TTC549 (cell line): ENCODE measurements at regions not wholly inside any gene's neighbourhood (a gene's known extent, or its start where the extent isn't known, plus 50 kb on each side); places are given as distances from the start of the nearest gene placed in this dataset.
"Not testable (repeated sequence)": the region's sequence is repeated elsewhere in the genome, so short reads cannot be mapped to it uniquely, and the experiment has no call there.

ENCODE experiments used
- FAIRE-seq: peaks from 2 replicates; lab custom pipeline; 2012; peaks lifted over from hg19 to GRCh38; lab: Jason Lieb, UNC

GRCh38 chr3:176628101-176628639 is 569.1 kb downstream of the TBL1XR1 start:
- FAIRE-seq, result no peak

DNA sequence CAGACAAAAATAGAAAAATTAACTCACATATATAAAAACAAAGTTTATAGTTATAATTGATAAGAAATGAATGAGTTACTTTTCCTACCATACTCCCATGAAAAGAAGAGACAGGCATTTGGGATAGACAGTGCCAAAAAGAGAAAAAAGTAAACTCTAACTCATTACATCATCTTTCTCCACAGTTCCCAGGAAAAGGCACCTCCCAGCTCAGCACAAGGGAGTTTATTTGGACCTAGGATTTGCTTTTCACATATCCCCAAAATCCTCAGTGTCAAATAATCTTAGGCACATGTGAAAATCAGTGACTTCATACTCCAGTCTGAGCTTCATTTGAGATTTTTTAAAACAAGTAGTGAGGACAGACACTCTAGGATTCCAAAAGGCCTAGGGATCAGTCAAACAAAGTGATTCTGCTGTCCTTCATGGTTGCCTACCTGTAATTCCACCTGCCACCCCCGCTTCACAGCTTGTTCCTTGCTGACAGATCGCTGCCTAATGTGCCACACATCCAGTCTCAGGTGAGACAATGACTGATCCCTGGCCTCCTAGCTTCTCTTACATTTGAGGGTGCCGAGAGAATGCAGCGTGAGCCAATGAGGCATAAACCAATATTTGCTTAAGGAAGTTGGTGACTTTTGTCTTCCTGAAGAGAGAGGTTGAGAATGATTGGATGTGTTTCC is 573.7 kb downstream of the TBL1XR1 start:
- no peak for FAIRE-seq

GRCh38 chr3:176619833-176620232 is 577.4 kb downstream of the TBL1XR1 start:
- no peak for FAIRE-seq

GRCh38 chr3:176615826-176616225 is 581.5 kb downstream of the TBL1XR1 start:
- FAIRE-seq, result no peak

- FAIRE-seq, result no peak
Measured at GRCh38 chr3:176611703-176612102, 585.6 kb downstream of the TBL1XR1 start.

DNA sequence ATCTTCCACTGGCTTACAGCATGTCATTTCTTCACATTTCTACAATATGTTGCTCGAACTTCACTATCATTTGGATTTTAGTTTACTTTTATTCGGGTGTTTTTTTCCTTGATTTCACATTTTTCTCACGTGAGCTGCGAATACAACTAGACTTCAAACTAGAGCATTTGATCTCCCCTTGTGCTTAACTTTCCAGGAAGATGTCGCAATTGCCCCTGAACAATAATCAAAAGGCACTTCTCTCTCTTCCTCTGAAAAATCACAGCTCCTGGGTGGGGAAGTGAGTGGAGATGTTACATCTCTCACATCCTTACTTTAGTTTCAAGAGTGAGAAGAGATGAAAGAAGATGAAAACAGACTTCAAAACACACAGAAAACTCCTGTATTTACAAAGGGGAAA is 587.9 kb downstream of the TBL1XR1 start:
- no peak for FAIRE-seq

DNA sequence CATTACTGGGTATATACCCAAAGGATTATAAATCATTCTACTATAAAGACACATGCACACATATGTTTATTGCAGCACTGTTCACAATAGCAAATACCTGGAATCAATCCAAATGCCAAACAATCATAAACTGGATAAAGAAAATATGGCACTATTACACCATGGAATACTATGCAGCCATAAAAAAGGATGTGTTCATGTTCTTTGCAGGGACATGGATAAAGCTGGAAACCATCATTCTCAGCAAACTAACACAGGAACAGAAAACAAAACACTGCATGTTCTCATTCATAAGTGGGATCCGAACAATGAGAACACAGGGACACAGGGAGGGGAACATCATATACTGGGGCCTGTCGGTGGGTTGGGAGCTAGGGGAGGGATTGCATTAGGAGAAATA is 591.7 kb downstream of the TBL1XR1 start:
- not testable (repeated sequence) for FAIRE-seq

GRCh38 chr3:176595307-176595706 is 602.0 kb downstream of the TBL1XR1 start:
- FAIRE-seq, result no peak

DNA sequence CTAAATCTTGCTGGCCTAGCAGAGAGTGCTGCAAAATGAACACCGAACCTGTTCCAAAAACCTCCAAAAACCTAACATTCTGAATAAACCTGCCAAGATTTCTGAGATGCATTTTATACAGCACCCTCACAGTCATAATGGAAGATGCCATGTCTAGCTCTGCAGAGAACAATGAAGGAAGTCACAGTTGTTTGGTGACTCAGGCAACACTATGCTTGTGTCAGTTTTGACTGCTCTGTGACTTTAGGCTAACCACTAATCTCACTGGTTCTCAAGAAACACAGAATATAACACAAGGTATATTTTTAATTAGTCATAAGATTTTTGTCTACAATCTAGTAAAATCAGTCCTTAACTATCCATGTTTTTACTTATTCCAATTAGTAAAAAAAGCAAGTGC is 606.6 kb downstream of the TBL1XR1 start:
- FAIRE-seq, result no peak

GRCh38 chr3:176587089-176587488 is 610.2 kb downstream of the TBL1XR1 start:
- FAIRE-seq, result no peak

DNA sequence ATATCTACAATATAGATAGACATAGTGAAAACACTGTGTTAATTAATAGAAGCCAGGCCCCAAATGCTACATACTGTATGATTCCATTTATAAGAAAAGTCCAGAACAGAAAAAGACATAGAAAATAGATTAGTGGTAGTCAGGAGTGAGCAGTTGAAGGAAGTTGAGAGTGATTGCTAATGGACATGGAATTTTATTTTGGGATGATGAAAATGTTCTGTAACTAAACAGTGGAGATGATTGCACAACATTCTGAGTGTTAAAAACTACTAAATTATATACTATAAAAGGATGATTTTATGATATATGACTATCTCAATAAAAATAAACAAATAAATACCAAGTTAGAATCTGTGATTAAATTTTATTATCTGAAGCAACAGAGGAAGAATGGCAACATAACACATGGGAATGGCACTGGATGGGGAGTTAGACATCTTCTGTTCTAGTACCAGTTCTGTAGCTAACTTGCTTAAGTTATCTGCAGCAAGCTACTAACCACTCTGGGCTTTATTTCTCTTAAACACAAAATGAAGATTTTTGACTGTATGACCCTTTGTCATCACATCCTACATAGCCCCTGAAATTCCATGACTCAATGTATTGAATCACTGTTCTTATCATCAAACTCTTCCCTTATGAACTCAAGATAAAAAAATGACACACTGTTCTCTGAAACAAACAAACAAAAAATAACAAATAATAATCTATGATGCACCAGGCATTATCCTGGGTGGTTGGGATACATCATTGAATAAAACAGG is 612.7 kb downstream of the TBL1XR1 start:
- no peak for FAIRE-seq

DNA sequence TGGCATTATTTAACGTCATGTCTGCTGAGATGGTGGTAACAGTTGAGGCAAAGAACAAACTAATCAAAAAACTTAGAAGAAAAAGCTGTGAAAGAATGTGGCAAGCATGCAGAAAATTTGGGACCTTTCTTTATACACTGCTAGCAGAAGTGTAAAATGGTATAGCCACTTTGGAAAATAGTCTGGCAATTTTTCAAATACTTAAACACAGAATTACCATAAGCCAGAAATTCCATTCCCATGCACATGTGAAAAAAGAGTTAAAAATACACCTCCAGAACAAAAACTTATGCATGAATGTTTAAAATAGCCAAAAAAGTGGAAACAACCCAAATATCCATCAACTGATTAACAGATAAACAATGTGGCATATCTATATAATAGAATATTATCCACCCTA is 613.3 kb downstream of the TBL1XR1 start:
- FAIRE-seq, result no peak

GRCh38 chr3:176581589-176581988 is 615.7 kb downstream of the TBL1XR1 start:
- FAIRE-seq, result no peak

GRCh38 chr3:176579711-176580185 is 617.5 kb downstream of the TBL1XR1 start:
- FAIRE-seq, result no peak

GRCh38 chr3:176578316-176578715 is 619.0 kb downstream of the TBL1XR1 start:
- no peak for FAIRE-seq

DNA sequence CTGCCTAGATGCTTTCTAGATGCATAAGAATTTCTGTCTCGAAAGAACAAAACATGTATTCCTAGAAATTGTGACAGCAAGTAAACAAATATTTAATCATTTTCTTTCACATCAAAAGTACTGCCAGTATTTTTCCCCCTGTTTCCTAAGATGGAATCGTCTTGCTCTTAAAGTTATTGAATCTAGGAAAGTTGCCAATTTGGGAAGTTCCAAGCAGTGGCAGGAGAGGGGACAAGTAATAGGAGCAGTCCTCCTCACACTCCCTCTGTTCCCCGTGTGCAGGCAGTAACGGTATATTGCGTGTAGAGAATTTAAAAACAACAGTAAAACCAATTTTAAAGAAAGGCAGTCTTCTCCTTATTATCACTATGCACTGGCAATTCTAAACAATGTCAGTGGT is 619.8 kb downstream of the TBL1XR1 start:
- no peak for FAIRE-seq

DNA sequence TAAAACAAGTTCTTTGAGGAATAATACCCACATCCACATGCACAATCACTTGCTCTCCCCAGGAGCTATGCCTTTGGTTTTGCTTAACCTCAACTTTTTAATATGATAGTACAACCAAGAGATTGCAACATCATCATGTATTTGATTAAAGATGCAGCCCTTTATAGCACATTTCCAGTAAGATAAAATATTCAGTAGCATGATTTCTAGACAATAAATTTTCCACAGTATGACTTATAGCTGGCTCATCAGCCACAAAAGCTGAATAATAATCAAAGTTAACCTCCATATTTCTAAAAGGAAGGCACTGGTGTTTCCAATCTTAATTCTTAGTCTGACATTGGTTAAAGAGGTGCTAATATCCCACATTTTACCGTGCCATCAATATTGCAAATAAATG is 622.5 kb downstream of the TBL1XR1 start:
- FAIRE-seq, result no peak

GRCh38 chr3:176571926-176572325 is 625.4 kb downstream of the TBL1XR1 start:
- no peak for FAIRE-seq

GRCh38 chr3:176570992-176571391 is 626.3 kb downstream of the TBL1XR1 start:
- no peak for FAIRE-seq

GRCh38 chr3:176568189-176568588 is 629.1 kb downstream of the TBL1XR1 start:
- FAIRE-seq, result no peak

DNA sequence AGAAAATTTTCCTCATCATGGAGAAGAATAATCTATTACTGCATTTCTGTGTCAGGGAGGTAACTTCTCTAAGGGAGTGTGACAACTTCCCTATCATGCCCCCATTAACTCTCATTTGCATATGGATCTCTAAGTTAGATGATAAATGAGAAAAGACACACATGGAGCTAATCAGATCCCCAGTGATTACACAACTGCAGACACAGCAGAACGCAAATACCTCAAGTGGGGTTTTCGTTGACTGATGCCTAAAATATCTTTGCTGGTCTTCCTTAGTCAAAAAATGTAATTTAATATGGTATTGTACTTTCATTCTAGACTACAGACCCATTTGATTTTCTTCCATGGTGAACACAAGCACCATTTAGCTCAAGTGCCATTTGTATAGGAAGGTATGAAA is 630.5 kb downstream of the TBL1XR1 start:
- no peak for FAIRE-seq

- no peak for FAIRE-seq
Measured at GRCh38 chr3:176562331-176562730, 635.0 kb downstream of the TBL1XR1 start.

- FAIRE-seq, result no peak
Measured at GRCh38 chr3:176561826-176562225, 635.5 kb downstream of the TBL1XR1 start.
